Kidney (tissue), 13 donors: ENCODE measurements at regions not wholly inside any gene's neighbourhood (a gene's known extent, or its start where the extent isn't known, plus 50 kb on each side); places are given as distances from the start of the nearest gene placed in this dataset.

ENCODE experiments used
- DNase-seq, 5 donors: peaks; one replicate each; pipeline ENCODE4 v3.0.0-alpha.2; 2013 to 2020
- FAIRE-seq: peaks from 2 replicates; lab custom pipeline; 2012; peaks lifted over from hg19 to GRCh38; lab: Jason Lieb, UNC
- H3K27ac ChIP-seq, 2 donors: one replicate each; pipeline ENCODE4 v1.7.0; 2013; ENCODE audit warnings: low read depth in 2 of 2, low read length in 2 of 2, inconsistent platforms in 1 of 2
- H3K27me3 ChIP-seq: one replicate; pipeline ENCODE4 v1.7.1; 2013; ENCODE audit warnings: low read length, inconsistent platforms; ENCODE audit not compliant: control insufficient read depth, insufficient read depth
- H3K36me3 ChIP-seq, 3 donors: one replicate each; pipeline versions ENCODE4 v1.7.0 to v1.7.1; 2013; ENCODE audit warnings: low read length in 3 of 3, control low read depth in 1 of 3, inconsistent platforms in 1 of 3; ENCODE audit not compliant: insufficient read depth in 3 of 3, control insufficient read depth in 2 of 3
- H3K4me1 ChIP-seq, 3 donors: one replicate each; pipeline versions ENCODE4 v1.7.0 to v1.7.1; 2013; ENCODE audit warnings: low read length in 3 of 3, inconsistent platforms in 1 of 3, low read depth in 1 of 3; ENCODE audit not compliant: control insufficient read depth in 2 of 3, insufficient read depth in 2 of 3
- H3K4me3 ChIP-seq, 3 donors: one replicate each; pipeline versions ENCODE4 v1.7.0 to v1.8.1; 2013; ENCODE audit warnings: low read length in 3 of 3, control low read depth in 1 of 3, inconsistent platforms in 1 of 3
- H3K9ac ChIP-seq, 3 donors: one replicate each; pipeline versions ENCODE4 v1.7.0 to v1.7.1; 2013; ENCODE audit warnings: low read length in 3 of 3, control low read depth in 1 of 3, inconsistent platforms in 1 of 3
- H3K9me3 ChIP-seq, 3 donors: one replicate each; pipeline versions ENCODE4 v1.7.0 to v1.7.1; 2013; ENCODE audit warnings: low read length in 3 of 3, control low read depth in 1 of 3, inconsistent platforms in 1 of 3; ENCODE audit not compliant: control insufficient read depth in 2 of 3, insufficient read depth in 1 of 3
- intact Hi-C: fragments of 100-400 bp; cut with DNase I; formaldehyde crosslinking; loops from one replicate; pipeline ENCODE4 v1.11.1; 2022
- TF ChIP-seq, protein P1 (sequence below): IDR thresholded peaks from 3 replicates; pipeline ENCODE4 v1.5.1; 2012; ENCODE audit warnings: mild to moderate bottlenecking, moderate library complexity, borderline replicate concordance; ENCODE audit not compliant: insufficient read depth; ENCODE audit errors: extremely low read depth
- donor health status: control.
- donor health status: control.
- donor health status: control.
- donor health status: control.
- donor health status: control.
- donor health status: DM: yes; HTN: yes; CAD: no.
- donor health status: Normal renal cell carcinoma (clear cell type).

DNA sequence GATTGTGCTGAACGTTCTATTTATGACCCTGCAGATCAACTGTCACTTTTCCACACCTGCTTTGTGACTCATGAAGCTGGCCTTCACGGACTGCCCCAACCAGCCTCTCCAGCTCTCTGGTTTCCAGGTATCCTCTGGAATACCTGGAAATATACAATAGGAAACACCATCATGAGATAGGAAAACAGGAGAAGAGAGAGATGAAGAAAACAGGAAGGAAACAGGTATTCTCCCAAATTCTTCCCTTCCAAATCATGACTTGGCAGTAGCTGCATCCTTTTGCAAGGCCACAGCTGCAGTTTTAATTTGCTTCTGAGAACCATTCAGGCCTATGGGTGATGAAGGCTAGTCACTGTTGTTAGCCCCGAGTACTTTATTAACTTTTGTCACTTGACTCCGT, 909.1 kb downstream of the EPHA3 start:
- Histone ChIP-seq H3K27ac (no peak overlapping the region), H3K9me3 (no peaks in the 10 kb centered on the region), H3K4me1 (no peaks in the 10 kb centered on the region), H3K4me3 (no peak overlapping the region), H3K27me3 (no peaks in the 10 kb centered on the region), H3K9ac (no peak overlapping the region), H3K36me3 (no peaks in the 10 kb centered on the region)
- FAIRE-seq: no peak
- intact Hi-C loops: no loop called here
- no peak for DNase-seq
- TF ChIP-seq, protein P1, sequence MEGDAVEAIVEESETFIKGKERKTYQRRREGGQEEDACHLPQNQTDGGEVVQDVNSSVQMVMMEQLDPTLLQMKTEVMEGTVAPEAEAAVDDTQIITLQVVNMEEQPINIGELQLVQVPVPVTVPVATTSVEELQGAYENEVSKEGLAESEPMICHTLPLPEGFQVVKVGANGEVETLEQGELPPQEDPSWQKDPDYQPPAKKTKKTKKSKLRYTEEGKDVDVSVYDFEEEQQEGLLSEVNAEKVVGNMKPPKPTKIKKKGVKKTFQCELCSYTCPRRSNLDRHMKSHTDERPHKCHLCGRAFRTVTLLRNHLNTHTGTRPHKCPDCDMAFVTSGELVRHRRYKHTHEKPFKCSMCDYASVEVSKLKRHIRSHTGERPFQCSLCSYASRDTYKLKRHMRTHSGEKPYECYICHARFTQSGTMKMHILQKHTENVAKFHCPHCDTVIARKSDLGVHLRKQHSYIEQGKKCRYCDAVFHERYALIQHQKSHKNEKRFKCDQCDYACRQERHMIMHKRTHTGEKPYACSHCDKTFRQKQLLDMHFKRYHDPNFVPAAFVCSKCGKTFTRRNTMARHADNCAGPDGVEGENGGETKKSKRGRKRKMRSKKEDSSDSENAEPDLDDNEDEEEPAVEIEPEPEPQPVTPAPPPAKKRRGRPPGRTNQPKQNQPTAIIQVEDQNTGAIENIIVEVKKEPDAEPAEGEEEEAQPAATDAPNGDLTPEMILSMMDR: no peak

DNA sequence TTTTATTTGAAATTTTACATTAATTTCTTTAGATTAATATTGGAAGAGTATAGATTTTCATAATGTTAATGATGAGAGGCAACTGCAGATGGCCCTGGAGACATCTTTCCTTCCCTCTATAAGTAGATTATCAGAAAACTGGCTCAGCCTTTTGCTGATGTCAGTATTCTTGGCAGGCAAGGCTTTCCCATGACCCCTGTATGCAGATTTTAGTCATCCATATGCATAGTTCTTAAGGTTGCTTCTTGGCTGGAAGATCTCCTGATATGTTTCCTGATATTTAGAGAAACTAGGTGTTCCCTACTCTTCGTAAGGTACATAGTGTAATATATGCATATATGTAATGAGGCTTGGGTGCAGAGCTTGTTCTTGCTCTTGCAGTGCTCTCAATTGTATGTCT, 911.4 kb downstream of the EPHA3 start:
- intact Hi-C loops: no loop called here
- no peak for FAIRE-seq
- H3K4me3 ChIP-seq: no peak overlapping the region
- no peak overlapping the region for H3K9ac ChIP-seq
- H3K27me3 ChIP-seq: no peaks in the 10 kb centered on the region
- H3K36me3 ChIP-seq: no peaks in the 10 kb centered on the region
- no peaks in the 10 kb centered on the region for H3K9me3 ChIP-seq
- H3K27ac ChIP-seq: no peak overlapping the region
- no peak for DNase-seq
- TF ChIP-seq, protein P1: no peak
- no peaks in the 10 kb centered on the region for H3K4me1 ChIP-seq

DNA sequence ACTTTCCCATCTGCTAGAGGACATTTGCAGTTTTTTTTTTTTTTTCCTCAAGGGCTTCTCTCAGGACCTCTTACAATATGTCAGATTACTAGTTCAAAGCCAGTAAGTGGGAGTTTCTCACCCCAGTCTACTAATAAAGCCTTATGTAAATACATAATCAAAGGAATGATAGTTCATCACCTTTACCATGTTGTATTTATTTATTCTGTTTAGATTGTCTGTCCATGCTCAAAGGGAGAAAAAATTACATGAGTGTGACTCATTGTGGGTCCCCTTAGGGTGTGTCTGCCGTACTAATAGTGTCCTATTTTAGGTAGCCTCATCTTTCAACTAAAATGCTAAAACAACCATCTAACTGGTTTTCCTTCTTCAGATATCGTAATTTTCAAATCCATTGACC, 917.6 kb downstream of the EPHA3 start:
- no peak for FAIRE-seq
- Histone ChIP-seq H3K27me3 (no peaks in the 10 kb centered on the region), H3K4me1 (no peaks in the 10 kb centered on the region), H3K27ac (no peak overlapping the region), H3K9ac (no peak overlapping the region), H3K4me3 (no peak overlapping the region), H3K36me3 (no peaks in the 10 kb centered on the region), H3K9me3 (no peaks in the 10 kb centered on the region)
- DNase-seq: no peak
- TF ChIP-seq, protein P1: no peak
- intact Hi-C loops: no loop called here

DNA sequence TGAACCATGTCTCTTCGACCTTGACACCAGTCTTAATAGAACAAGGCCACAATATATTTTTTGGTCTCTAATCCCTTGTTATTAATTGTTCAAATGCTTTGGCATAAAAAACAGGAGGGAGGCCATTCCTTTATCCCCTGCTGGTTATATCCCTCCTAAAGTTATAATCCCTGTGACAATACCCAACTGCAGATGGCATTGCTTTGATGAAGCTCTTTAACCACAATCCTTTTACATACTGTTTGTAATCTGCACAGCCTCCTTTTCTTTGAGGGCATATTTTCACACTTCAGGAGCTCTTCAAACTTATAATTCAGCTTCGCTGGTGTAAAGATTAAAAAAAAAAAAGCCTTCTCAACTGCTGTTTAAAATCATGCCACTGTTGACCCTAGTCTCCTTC, 919.0 kb downstream of the EPHA3 start:
- Histone ChIP-seq H3K4me1 (no peaks in the 10 kb centered on the region), H3K9ac (no peak overlapping the region), H3K27ac (no peak overlapping the region), H3K4me3 (no peak overlapping the region), H3K36me3 (no peaks in the 10 kb centered on the region), H3K9me3 (no peaks in the 10 kb centered on the region), H3K27me3 (no peaks in the 10 kb centered on the region)
- TF ChIP-seq, protein P1: no peak
- FAIRE-seq (no peak), DNase-seq (no peak)
- intact Hi-C loops: no loop called here
